ENCODE measurements at regions not wholly inside any gene's neighbourhood (a gene's known extent, or its start where the extent isn't known, plus 50 kb on each side); places are given as distances from the start of the nearest gene placed in this dataset.

GRCh38 chr2:123207245-123207644 lies 817.8 kb upstream of the CNTNAP5 start (continued):
- TF ChIP-seq SUZ12 (IDR thresholded peaks at IDR 0.05; ENCODE audit: low read length) (no peak), EZH2 (IDR thresholded peaks at IDR 0.05; ENCODE audit: low read depth, low read length, severe bottlenecking) (no peak), GTF2F1 (IDR thresholded peaks at IDR 0.05; ENCODE audit: borderline replicate concordance, low read depth, low read length) (no peak), RFX5 (IDR thresholded peaks at IDR 0.05; ENCODE audit: borderline replicate concordance, low read depth, low read length) (no peak), SAP30 (IDR thresholded peaks at IDR 0.05; ENCODE audit: insufficient read depth, insufficient replicate concordance, low read length) (no peak), EGR1 (IDR thresholded peaks at IDR 0.05; ENCODE audit: borderline replicate concordance, low read depth, low read length) (no peak)
